ENCODE measurements at regions not wholly inside any gene's neighbourhood (a gene's known extent, or its start where the extent isn't known, plus 50 kb on each side); places are given as distances from the start of the nearest gene placed in this dataset.

DNA sequence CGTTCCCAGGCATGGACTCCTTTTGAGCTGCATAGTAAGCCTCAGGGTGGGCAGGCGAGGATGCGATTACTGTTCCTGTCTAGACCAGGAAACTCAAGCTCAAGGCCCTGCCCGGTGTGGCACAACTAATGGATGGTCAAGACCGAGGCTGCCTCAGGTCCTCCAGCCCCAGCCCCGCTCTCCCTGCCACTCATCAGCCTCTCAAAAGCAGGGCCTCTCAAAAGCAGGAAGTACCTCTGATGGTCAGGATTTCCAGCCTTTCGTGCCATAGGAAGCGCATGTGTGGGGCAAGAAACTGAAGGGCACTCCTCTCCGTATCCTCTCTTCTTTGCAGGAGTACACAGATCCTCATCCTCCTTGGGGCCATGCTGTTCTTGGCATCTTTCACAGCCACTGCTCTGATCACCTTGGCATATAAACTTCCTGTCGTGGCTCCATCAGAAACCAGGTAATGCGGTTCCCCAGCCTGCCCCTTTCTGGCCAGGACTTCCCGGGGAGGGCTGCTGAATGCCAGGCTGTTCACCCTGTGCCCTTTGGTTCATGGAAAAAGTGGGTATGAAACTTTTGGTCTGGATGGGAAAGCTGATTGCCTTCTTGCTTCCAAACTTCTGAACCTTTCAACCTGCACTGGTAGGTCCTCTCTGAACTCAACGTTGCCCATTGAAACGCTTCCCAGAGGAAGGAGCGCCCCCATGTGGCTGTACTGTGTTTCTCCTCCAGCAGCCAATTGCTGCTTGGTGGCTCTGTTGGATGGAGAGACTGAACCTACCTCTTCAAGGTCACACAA lies 82.8 kb upstream of the SEC11C start:
- H3K4me1 ChIP-seq (ENCODE audit: control insufficient read depth in 2 of 2, insufficient read depth in 2 of 2, low read length in 2 of 2) = no peaks in the 10 kb centered on the region
- peak in 4 of 9 donors; percentile 3 to 46 (median 28) for DNase-seq (ENCODE audit: low read depth in 6 of 9, low spot score in 9 of 9)
- WGBS = 74% methylated on average over 15 of the region's 15 CpGs
- peaks cover 0 to 4% of the 10 kb centered on the region in 2 donors for H3K27me3 ChIP-seq (ENCODE audit: control insufficient read depth in 2 of 2, insufficient read depth in 1 of 2, low read length in 1 of 2)
- no peak overlapping the region for H3K27ac ChIP-seq (ENCODE audit: low read depth in 1 of 2, low read length in 1 of 2)
- no peaks in the 10 kb centered on the region for H3K36me3 ChIP-seq (ENCODE audit: control insufficient read depth in 2 of 2, insufficient read depth in 2 of 2, low read length in 1 of 2)
- no peak overlapping the region for H3K4me3 ChIP-seq (ENCODE audit: low read length in 2 of 2)
- H3K9me3 ChIP-seq (ENCODE audit: control insufficient read depth in 2 of 2, insufficient read depth in 1 of 2, low read length in 1 of 2) = no peaks in the 10 kb centered on the region

GRCh38 chr18:59057493-59057795 lies 82.2 kb upstream of the SEC11C start:
- Histone ChIP-seq H3K4me3 (ENCODE audit: low read length in 2 of 2) (no peak overlapping the region), H3K36me3 (ENCODE audit: control insufficient read depth in 2 of 2, insufficient read depth in 2 of 2, low read length in 1 of 2) (no peaks in the 10 kb centered on the region), H3K27ac (ENCODE audit: low read depth in 1 of 2, low read length in 1 of 2) (no peak overlapping the region), H3K9me3 (ENCODE audit: control insufficient read depth in 2 of 2, insufficient read depth in 1 of 2, low read length in 1 of 2) (no peaks in the 10 kb centered on the region), H3K27me3 (ENCODE audit: control insufficient read depth in 2 of 2, insufficient read depth in 1 of 2, low read length in 1 of 2) (peaks cover 0 to 4% of the 10 kb centered on the region in 2 donors), H3K4me1 (ENCODE audit: control insufficient read depth in 2 of 2, insufficient read depth in 2 of 2, low read length in 2 of 2) (no peaks in the 10 kb centered on the region)
- 87% methylated on average over 4 of the region's 4 CpGs for WGBS
- DNase-seq (ENCODE audit: low read depth in 6 of 9, low spot score in 9 of 9) = no peak

DNA sequence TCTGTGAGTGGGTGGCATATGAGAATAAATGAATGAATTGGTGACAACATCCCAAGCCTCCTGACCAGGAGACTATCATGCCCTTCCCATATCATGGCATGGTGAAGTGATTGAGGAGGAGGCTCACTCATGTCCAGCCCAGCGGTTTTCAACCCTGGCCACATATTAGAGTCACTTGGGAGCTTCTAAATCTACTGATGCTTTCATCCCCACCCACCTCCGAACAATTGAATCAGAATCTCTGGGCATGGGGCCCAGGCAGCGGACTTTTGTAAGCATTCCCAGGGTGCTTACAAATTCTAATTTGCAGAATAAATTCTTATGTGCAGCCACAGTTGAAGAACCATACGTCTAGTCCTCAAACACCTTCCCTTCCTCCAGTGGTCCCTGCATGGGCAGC lies 81.7 kb upstream of the SEC11C start:
- Histone ChIP-seq H3K4me3 (ENCODE audit: low read length in 2 of 2) (no peak overlapping the region), H3K27ac (ENCODE audit: low read depth in 1 of 2, low read length in 1 of 2) (no peak overlapping the region), H3K9me3 (ENCODE audit: control insufficient read depth in 2 of 2, insufficient read depth in 1 of 2, low read length in 1 of 2) (no peaks in the 10 kb centered on the region), H3K4me1 (ENCODE audit: control insufficient read depth in 2 of 2, insufficient read depth in 2 of 2, low read length in 2 of 2) (no peaks in the 10 kb centered on the region), H3K36me3 (ENCODE audit: control insufficient read depth in 2 of 2, insufficient read depth in 2 of 2, low read length in 1 of 2) (no peaks in the 10 kb centered on the region), H3K27me3 (ENCODE audit: control insufficient read depth in 2 of 2, insufficient read depth in 1 of 2, low read length in 1 of 2) (peaks cover 0 to 6% of the 10 kb centered on the region in 2 donors)
- WGBS = 91% methylated on average over 4 of the region's 4 CpGs
- DNase-seq (ENCODE audit: low read depth in 6 of 9, low spot score in 9 of 9) = no peak

- Histone ChIP-seq H3K4me3 (ENCODE audit: low read length in 2 of 2) (no peak overlapping the region), H3K27ac (ENCODE audit: low read depth in 1 of 2, low read length in 1 of 2) (no peak overlapping the region), H3K9me3 (ENCODE audit: control insufficient read depth in 2 of 2, insufficient read depth in 1 of 2, low read length in 1 of 2) (no peaks in the 10 kb centered on the region), H3K4me1 (ENCODE audit: control insufficient read depth in 2 of 2, insufficient read depth in 2 of 2, low read length in 2 of 2) (no peaks in the 10 kb centered on the region), H3K27me3 (ENCODE audit: control insufficient read depth in 2 of 2, insufficient read depth in 1 of 2, low read length in 1 of 2) (peaks cover 0 to 6% of the 10 kb centered on the region in 2 donors), H3K36me3 (ENCODE audit: control insufficient read depth in 2 of 2, insufficient read depth in 2 of 2, low read length in 1 of 2) (no peaks in the 10 kb centered on the region)
- WGBS = 96% methylated on average over 4 of the region's 4 CpGs
- DNase-seq (ENCODE audit: low read depth in 6 of 9, low spot score in 9 of 9) = no peak
Measured at GRCh38 chr18:59059140-59059539, 80.5 kb upstream of the SEC11C start.

DNA sequence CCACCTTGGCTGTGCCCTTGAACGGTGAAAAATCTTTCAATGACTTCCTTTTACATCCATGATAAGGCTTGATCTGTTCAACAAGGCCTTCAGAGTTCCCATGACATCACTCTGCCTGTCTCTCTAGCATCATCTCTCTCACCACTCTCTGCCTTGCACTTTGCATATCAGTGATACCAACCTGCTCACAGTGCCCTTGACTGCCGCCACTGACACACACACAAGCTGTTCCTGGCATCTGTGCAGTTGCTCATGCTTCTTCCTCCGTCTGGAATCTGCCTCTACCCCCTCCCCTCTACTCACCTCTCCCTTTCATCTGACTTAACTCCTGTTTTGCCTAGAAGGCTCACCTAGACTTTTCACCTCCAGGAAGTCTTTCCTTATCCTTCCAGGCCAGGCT lies 79.1 kb upstream of the SEC11C start:
- DNase-seq (ENCODE audit: low read depth in 6 of 9, low spot score in 9 of 9) = no peak
- Histone ChIP-seq H3K9me3 (ENCODE audit: control insufficient read depth in 2 of 2, insufficient read depth in 1 of 2, low read length in 1 of 2) (no peaks in the 10 kb centered on the region), H3K4me1 (ENCODE audit: control insufficient read depth in 2 of 2, insufficient read depth in 2 of 2, low read length in 2 of 2) (no peaks in the 10 kb centered on the region), H3K27me3 (ENCODE audit: control insufficient read depth in 2 of 2, insufficient read depth in 1 of 2, low read length in 1 of 2) (peaks cover 0 to 6% of the 10 kb centered on the region in 2 donors), H3K27ac (ENCODE audit: low read depth in 1 of 2, low read length in 1 of 2) (no peak overlapping the region), H3K4me3 (ENCODE audit: low read length in 2 of 2) (no peak overlapping the region), H3K36me3 (ENCODE audit: control insufficient read depth in 2 of 2, insufficient read depth in 2 of 2, low read length in 1 of 2) (no peaks in the 10 kb centered on the region)
- 88% methylated on average over 3 of the region's 3 CpGs for WGBS

GRCh38 chr18:59061914-59062642 lies 77.6 kb upstream of the SEC11C start:
- no peak overlapping the region for H3K27ac ChIP-seq (ENCODE audit: low read depth in 1 of 2, low read length in 1 of 2)
- no peaks in the 10 kb centered on the region for H3K4me1 ChIP-seq (ENCODE audit: control insufficient read depth in 2 of 2, insufficient read depth in 2 of 2, low read length in 2 of 2)
- H3K9me3 ChIP-seq (ENCODE audit: control insufficient read depth in 2 of 2, insufficient read depth in 1 of 2, low read length in 1 of 2) = no peaks in the 10 kb centered on the region
- 96% methylated on average over 14 of the region's 14 CpGs for WGBS
- H3K36me3 ChIP-seq (ENCODE audit: control insufficient read depth in 2 of 2, insufficient read depth in 2 of 2, low read length in 1 of 2) = no peaks in the 10 kb centered on the region
- H3K27me3 ChIP-seq (ENCODE audit: control insufficient read depth in 2 of 2, insufficient read depth in 1 of 2, low read length in 1 of 2) = peaks cover 0 to 3% of the 10 kb centered on the region in 2 donors
- no peak overlapping the region for H3K4me3 ChIP-seq (ENCODE audit: low read length in 2 of 2)
- no peak for DNase-seq (ENCODE audit: low read depth in 6 of 9, low spot score in 9 of 9)

- H3K9me3 ChIP-seq (ENCODE audit: control insufficient read depth in 2 of 2, insufficient read depth in 1 of 2, low read length in 1 of 2) = no peaks in the 10 kb centered on the region
- H3K27ac ChIP-seq (ENCODE audit: low read depth in 1 of 2, low read length in 1 of 2) = no peak overlapping the region
- H3K4me3 ChIP-seq (ENCODE audit: low read length in 2 of 2) = no peak overlapping the region
- H3K36me3 ChIP-seq (ENCODE audit: control insufficient read depth in 2 of 2, insufficient read depth in 2 of 2, low read length in 1 of 2) = no peaks in the 10 kb centered on the region
- 97% methylated on average over 13 of the region's 13 CpGs for WGBS
- no peaks in the 10 kb centered on the region for H3K4me1 ChIP-seq (ENCODE audit: control insufficient read depth in 2 of 2, insufficient read depth in 2 of 2, low read length in 2 of 2)
- DNase-seq (ENCODE audit: low read depth in 6 of 9, low spot score in 9 of 9) = no peak
- peaks cover 0 to 3% of the 10 kb centered on the region in 2 donors for H3K27me3 ChIP-seq (ENCODE audit: control insufficient read depth in 2 of 2, insufficient read depth in 1 of 2, low read length in 1 of 2)
Measured at GRCh38 chr18:59062643-59063006, 77.1 kb upstream of the SEC11C start.

DNA sequence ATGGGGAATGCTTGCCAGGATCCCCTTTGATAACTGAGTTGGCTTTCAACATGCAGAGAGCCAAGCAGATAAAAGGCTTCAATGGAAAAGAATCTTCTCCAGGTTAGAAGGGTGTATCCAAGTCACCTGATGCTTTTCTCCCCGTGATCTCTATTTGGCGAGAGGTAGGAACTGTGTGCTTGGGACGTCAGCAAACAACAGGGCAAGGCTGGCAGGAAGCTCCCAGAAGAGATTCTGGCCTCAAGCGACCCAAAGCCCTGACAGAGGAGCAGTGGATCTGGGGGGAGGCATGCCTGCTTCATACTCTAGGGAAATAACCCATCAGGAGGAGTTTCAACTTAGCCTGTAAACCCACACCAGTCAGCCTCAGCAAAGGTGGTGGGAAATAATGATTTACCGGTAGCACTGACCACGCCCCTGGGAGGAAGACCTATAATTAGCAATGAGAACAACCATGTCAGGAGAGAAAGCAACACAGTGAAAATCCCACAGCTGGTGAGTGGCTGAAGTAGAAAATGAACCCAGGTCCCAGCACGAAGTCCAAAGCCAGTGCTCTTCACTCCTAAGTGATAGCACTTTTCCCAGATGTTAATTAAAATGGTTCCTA lies 76.3 kb upstream of the SEC11C start:
- H3K27me3 ChIP-seq (ENCODE audit: control insufficient read depth in 2 of 2, insufficient read depth in 1 of 2, low read length in 1 of 2) = peaks cover 0 to 3% of the 10 kb centered on the region in 2 donors
- no peak overlapping the region for H3K27ac ChIP-seq (ENCODE audit: low read depth in 1 of 2, low read length in 1 of 2)
- no peaks in the 10 kb centered on the region for H3K36me3 ChIP-seq (ENCODE audit: control insufficient read depth in 2 of 2, insufficient read depth in 2 of 2, low read length in 1 of 2)
- no peak for DNase-seq (ENCODE audit: low read depth in 6 of 9, low spot score in 9 of 9)
- WGBS = 48% methylated on average over 7 of the region's 7 CpGs
- H3K4me1 ChIP-seq (ENCODE audit: control insufficient read depth in 2 of 2, insufficient read depth in 2 of 2, low read length in 2 of 2) = no peaks in the 10 kb centered on the region
- no peak overlapping the region for H3K4me3 ChIP-seq (ENCODE audit: low read length in 2 of 2)
- H3K9me3 ChIP-seq (ENCODE audit: control insufficient read depth in 2 of 2, insufficient read depth in 1 of 2, low read length in 1 of 2) = no peaks in the 10 kb centered on the region

- H3K27ac ChIP-seq (ENCODE audit: low read depth in 1 of 2, low read length in 1 of 2) = no peak overlapping the region
- no peak for DNase-seq (ENCODE audit: low read depth in 6 of 9, low spot score in 9 of 9)
- WGBS = 58% methylated on average over 4 of the region's 4 CpGs
- no peaks in the 10 kb centered on the region for H3K4me1 ChIP-seq (ENCODE audit: control insufficient read depth in 2 of 2, insufficient read depth in 2 of 2, low read length in 2 of 2)
- H3K4me3 ChIP-seq (ENCODE audit: low read length in 2 of 2) = no peak overlapping the region
- peaks cover 0 to 3% of the 10 kb centered on the region in 2 donors for H3K27me3 ChIP-seq (ENCODE audit: control insufficient read depth in 2 of 2, insufficient read depth in 1 of 2, low read length in 1 of 2)
- no peaks in the 10 kb centered on the region for H3K36me3 ChIP-seq (ENCODE audit: control insufficient read depth in 2 of 2, insufficient read depth in 2 of 2, low read length in 1 of 2)
- no peaks in the 10 kb centered on the region for H3K9me3 ChIP-seq (ENCODE audit: control insufficient read depth in 2 of 2, insufficient read depth in 1 of 2, low read length in 1 of 2)
Measured at GRCh38 chr18:59063912-59064311, 75.8 kb upstream of the SEC11C start.

Data from thymus (tissue), 11 donors.